DND-41 (cell line): ENCODE measurements at regions not wholly inside any gene's neighbourhood (a gene's known extent, or its start where the extent isn't known, plus 50 kb on each side); places are given as distances from the start of the nearest gene placed in this dataset.

Source experiments
- ATAC-seq: fragments of 200-7000 bp; cut with Tn5 transposase; 3 replicates; pipeline ENCODE4 v1.9.1; 2021; ENCODE audit warnings: low read depth; ENCODE audit not compliant: insufficient read depth
- DNase-seq: peaks from one replicate; pipeline ENCODE4 v3.0.0-alpha.2; 2020
- H2AFZ ChIP-seq: 2 replicates; pipeline ENCODE4 v1.6.0; 2012; ENCODE audit warnings: low read depth, low read length
- H3K27ac ChIP-seq: 2 replicates; pipeline ENCODE4 v1.5.1; 2012; ENCODE audit warnings: low read length, inconsistent platforms
- H3K27me3 ChIP-seq: fragments of 200-600 bp; sonication (generic); 2 replicates; pipeline ENCODE4 v1.6.0; 2012; ENCODE audit warnings: low read length, mild to moderate bottlenecking, inconsistent platforms; ENCODE audit not compliant: insufficient read depth, poor library complexity
- H3K36me3 ChIP-seq: 2 replicates; pipeline ENCODE4 v1.5.1; 2012; ENCODE audit warnings: low read length, inconsistent platforms; ENCODE audit not compliant: insufficient read depth
- H3K4me1 ChIP-seq: 2 replicates; pipeline ENCODE4 v1.5.1; 2012; ENCODE audit warnings: mild to moderate bottlenecking, low read length; ENCODE audit not compliant: insufficient read depth
- H3K4me2 ChIP-seq: 2 replicates; pipeline ENCODE4 v1.6.0; 2012; ENCODE audit warnings: mild to moderate bottlenecking, moderate library complexity, low read length, inconsistent platforms; ENCODE audit not compliant: insufficient read depth
- H3K4me3 ChIP-seq, 2 experiments: fragments of 200-600 bp in 1 of 2; shearing (Covaris generic) in 1 of 2; 2 replicates each; pipeline ENCODE4 v1.5.1; 2012 to 2016; ENCODE audit warnings: inconsistent platforms in 2 of 2, low read length in 2 of 2, mild to moderate bottlenecking in 2 of 2, low read depth in 1 of 2, moderate library complexity in 1 of 2
- H3K79me2 ChIP-seq: 2 replicates; pipeline ENCODE4 v1.6.0; 2012; ENCODE audit warnings: low read length, inconsistent platforms; ENCODE audit not compliant: insufficient read depth
- H3K9ac ChIP-seq: 2 replicates; pipeline ENCODE4 v1.6.0; 2012; ENCODE audit warnings: low read depth, mild to moderate bottlenecking, inconsistent platforms, low read length, moderate library complexity
- H3K9me3 ChIP-seq: 2 replicates; pipeline ENCODE4 v1.5.1; 2012; ENCODE audit warnings: low read length, moderate library complexity, mild to moderate bottlenecking, inconsistent platforms; ENCODE audit not compliant: insufficient read depth, severe bottlenecking
- H4K20me1 ChIP-seq: 2 replicates; pipeline ENCODE4 v1.6.0; 2012; ENCODE audit warnings: low read length; ENCODE audit not compliant: insufficient read depth
- CTCF ChIP-seq: IDR thresholded peaks from 2 replicates; pipeline ENCODE4 v1.5.1; 2012; ENCODE audit warnings: borderline replicate concordance, low read length, moderate library complexity, mild to moderate bottlenecking; ENCODE audit not compliant: poor library complexity, severe bottlenecking; ENCODE audit errors: extremely low read depth
- EZH2 ChIP-seq: IDR thresholded peaks from 3 replicates; pipeline ENCODE4 v1.6.1; 2012; ENCODE audit warnings: borderline replicate concordance, low read depth, mild to moderate bottlenecking, moderate library complexity, low read length, inconsistent platforms; ENCODE audit not compliant: severe bottlenecking

DNA sequence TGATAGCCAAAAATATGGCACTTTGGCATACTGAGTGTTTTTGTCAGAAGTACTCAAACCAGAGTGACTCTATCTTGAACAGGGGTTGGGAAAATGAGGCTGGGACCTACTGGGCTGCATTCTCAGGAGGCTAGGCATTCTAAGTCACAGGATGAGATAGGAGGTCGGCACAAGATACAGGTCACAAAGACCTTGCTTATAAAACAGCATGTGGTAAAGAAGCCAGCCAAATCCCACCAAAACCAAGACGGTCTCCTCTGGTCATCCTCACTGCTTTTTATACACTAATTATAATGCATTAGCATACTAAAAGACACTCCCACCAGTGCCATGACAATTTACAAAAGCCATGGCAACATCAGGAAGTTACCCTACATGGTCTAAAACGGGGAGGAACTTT lies 985.1 kb downstream of the HACE1 start:
- Histone ChIP-seq H3K9ac (no peak overlapping the region), H3K36me3 (no peaks in the 10 kb centered on the region), H4K20me1 (no peaks in the 10 kb centered on the region), H3K9me3 (no peaks in the 10 kb centered on the region), H3K27me3 (no peaks in the 10 kb centered on the region), H3K79me2 (no peaks in the 10 kb centered on the region), H3K4me2 (no peak overlapping the region), H3K27ac (no peak overlapping the region), H2AFZ (no peak overlapping the region), H3K4me1 (no peaks in the 10 kb centered on the region), H3K4me3 (no peak overlapping the region)
- DNase-seq: no peak
- no peak for ATAC-seq
- TF ChIP-seq EZH2: no peak

GRCh38 chr6:103872678-103873077 lies 987.0 kb downstream of the HACE1 start:
- H3K27me3 ChIP-seq: no peaks in the 10 kb centered on the region
- H3K79me2 ChIP-seq: no peaks in the 10 kb centered on the region
- no peak overlapping the region for H3K9ac ChIP-seq
- DNase-seq (no peak), ATAC-seq (no peak)
- H3K27ac ChIP-seq: no peak overlapping the region
- no peaks in the 10 kb centered on the region for H3K36me3 ChIP-seq
- no peaks in the 10 kb centered on the region for H3K9me3 ChIP-seq
- no peak overlapping the region for H3K4me2 ChIP-seq
- H2AFZ ChIP-seq: no peak overlapping the region
- no peak for TF ChIP-seq CTCF
- no peak for TF ChIP-seq EZH2
- no peak overlapping the region for H3K4me3 ChIP-seq
- H4K20me1 ChIP-seq: no peaks in the 10 kb centered on the region
- H3K4me1 ChIP-seq: no peaks in the 10 kb centered on the region

- Histone ChIP-seq H2AFZ (no peak overlapping the region), H3K4me2 (no peak overlapping the region), H4K20me1 (no peaks in the 10 kb centered on the region), H3K4me3 (no peak overlapping the region), H3K27ac (no peak overlapping the region), H3K9me3 (no peaks in the 10 kb centered on the region), H3K79me2 (no peaks in the 10 kb centered on the region), H3K27me3 (no peaks in the 10 kb centered on the region), H3K4me1 (no peaks in the 10 kb centered on the region), H3K9ac (no peak overlapping the region), H3K36me3 (no peaks in the 10 kb centered on the region)
- DNase-seq: no peak
- ATAC-seq: no peak
- TF ChIP-seq EZH2: no peak
- no peak for TF ChIP-seq CTCF
Measured at GRCh38 chr6:103872233-103872632, 987.5 kb downstream of the HACE1 start.

- Histone ChIP-seq H3K4me3 (no peak overlapping the region), H2AFZ (no peak overlapping the region), H3K79me2 (no peaks in the 10 kb centered on the region), H3K36me3 (no peaks in the 10 kb centered on the region), H3K4me2 (no peak overlapping the region), H3K27me3 (no peaks in the 10 kb centered on the region), H4K20me1 (no peaks in the 10 kb centered on the region), H3K9me3 (no peaks in the 10 kb centered on the region), H3K4me1 (no peaks in the 10 kb centered on the region), H3K27ac (no peak overlapping the region), H3K9ac (no peak overlapping the region)
- no peak for ATAC-seq
- no peak for DNase-seq
- TF ChIP-seq CTCF (no peak), EZH2 (no peak)
Measured at GRCh38 chr6:103870970-103871369, 988.7 kb downstream of the HACE1 start.
